ENCODE measurements at regions not wholly inside any gene's neighbourhood (a gene's known extent, or its start where the extent isn't known, plus 50 kb on each side); places are given as distances from the start of the nearest gene placed in this dataset.

DNA sequence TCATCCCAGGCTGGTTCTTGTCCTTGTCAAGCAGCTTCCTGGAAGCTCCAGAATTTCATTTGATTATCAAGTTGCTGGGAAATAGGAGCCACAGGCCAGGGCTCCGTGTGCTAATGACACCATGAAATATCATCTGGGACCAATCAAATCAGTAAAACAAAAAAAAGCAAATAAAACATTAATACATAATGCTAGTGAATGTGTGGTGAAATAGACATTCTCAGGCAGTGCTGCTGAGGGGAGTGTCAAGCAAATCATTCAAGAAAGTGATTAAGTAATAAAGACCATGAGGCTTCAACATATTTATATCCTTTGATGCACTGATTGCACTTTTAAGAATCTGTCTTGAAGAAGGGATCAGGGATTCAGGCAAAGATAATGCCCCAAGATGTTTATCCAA lies 213.7 kb downstream of the MATN1 start:
- Histone ChIP-seq H3K27ac (no peak overlapping the region), H3K36me3 (no peaks in the 10 kb centered on the region), H3K27me3 (peaks cover 40% of the 10 kb centered on the region), H3K4me1 (no peaks in the 10 kb centered on the region), H3K9me3 (no peaks in the 10 kb centered on the region), H3K4me3 (no peak overlapping the region)
- TF ChIP-seq EP300 (IDR thresholded peaks at IDR 0.05) (no peak), POLR2AphosphoS5 (IDR thresholded peaks at IDR 0.05) (no peak), POLR2A (IDR thresholded peaks at IDR 0.05) (no peak)
- TF ChIP-seq, protein P1, sequence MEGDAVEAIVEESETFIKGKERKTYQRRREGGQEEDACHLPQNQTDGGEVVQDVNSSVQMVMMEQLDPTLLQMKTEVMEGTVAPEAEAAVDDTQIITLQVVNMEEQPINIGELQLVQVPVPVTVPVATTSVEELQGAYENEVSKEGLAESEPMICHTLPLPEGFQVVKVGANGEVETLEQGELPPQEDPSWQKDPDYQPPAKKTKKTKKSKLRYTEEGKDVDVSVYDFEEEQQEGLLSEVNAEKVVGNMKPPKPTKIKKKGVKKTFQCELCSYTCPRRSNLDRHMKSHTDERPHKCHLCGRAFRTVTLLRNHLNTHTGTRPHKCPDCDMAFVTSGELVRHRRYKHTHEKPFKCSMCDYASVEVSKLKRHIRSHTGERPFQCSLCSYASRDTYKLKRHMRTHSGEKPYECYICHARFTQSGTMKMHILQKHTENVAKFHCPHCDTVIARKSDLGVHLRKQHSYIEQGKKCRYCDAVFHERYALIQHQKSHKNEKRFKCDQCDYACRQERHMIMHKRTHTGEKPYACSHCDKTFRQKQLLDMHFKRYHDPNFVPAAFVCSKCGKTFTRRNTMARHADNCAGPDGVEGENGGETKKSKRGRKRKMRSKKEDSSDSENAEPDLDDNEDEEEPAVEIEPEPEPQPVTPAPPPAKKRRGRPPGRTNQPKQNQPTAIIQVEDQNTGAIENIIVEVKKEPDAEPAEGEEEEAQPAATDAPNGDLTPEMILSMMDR (IDR thresholded peaks at IDR 0.05): no peak
- 17% methylated on average over 1 of the region's 1 CpG; no CpG with 5 or more reads in 1 of the 2 donors for WGBS, 2 donors (ENCODE audit: low coverage in 1 of 2)
- no peak for ATAC-seq

DNA sequence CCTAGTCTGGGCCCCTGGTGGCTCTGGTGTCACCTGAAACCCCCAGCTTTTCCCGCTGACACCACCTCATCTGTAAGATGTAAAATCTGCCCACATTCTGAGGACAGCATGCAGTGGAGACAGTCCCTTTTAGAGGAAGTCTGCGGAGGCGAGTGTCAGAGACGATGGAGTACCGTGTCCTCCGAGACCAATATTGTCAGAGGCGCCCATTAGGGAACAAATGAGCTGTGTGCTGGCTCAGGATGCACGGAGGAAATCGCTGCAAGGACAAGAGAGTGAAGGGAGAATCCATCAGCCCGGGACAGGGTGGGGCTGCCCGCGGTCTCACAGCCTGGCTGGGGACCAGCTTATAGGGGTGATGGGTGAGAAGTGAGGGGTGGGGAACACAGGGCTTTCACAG lies 214.8 kb downstream of the MATN1 start:
- WGBS, 2 donors (ENCODE audit: low coverage in 1 of 2): 34 to 62% methylated on average over 4 to 9 of the region's 12 CpGs
- Histone ChIP-seq H3K27ac (no peak overlapping the region), H3K9me3 (no peaks in the 10 kb centered on the region), H3K27me3 (peaks cover 40% of the 10 kb centered on the region), H3K4me1 (no peaks in the 10 kb centered on the region), H3K4me3 (no peak overlapping the region), H3K36me3 (no peaks in the 10 kb centered on the region)
- TF ChIP-seq EP300 (IDR thresholded peaks at IDR 0.05) (no peak), POLR2AphosphoS5 (IDR thresholded peaks at IDR 0.05) (no peak), POLR2A (IDR thresholded peaks at IDR 0.05) (no peak)
- TF ChIP-seq, protein P1 (IDR thresholded peaks at IDR 0.05): no peak
- ATAC-seq: no peak

DNA sequence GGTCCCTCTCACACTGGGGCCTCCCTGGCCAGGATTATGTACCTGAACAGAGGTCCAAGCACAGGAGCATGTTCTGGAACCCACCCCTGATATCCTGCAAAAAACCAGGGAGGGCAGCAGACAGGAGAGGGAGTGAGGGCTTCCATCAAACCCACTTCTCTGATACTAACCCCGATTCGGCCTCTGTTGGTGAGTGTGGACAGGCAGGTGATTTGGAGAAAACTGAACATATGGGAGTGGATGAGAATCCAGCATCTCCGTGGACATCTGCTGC lies 215.3 kb downstream of the MATN1 start:
- Histone ChIP-seq H3K4me1 (no peaks in the 10 kb centered on the region), H3K27me3 (peaks cover 35% of the 10 kb centered on the region), H3K4me3 (no peak overlapping the region), H3K27ac (no peak overlapping the region), H3K36me3 (no peaks in the 10 kb centered on the region), H3K9me3 (no peaks in the 10 kb centered on the region)
- ATAC-seq: no peak
- TF ChIP-seq, protein P1 (IDR thresholded peaks at IDR 0.05): no peak
- WGBS, 2 donors (ENCODE audit: low coverage in 1 of 2): 80% methylated on average over 1 of the region's 3 CpGs; no CpG with 5 or more reads in 1 of the 2 donors

DNA sequence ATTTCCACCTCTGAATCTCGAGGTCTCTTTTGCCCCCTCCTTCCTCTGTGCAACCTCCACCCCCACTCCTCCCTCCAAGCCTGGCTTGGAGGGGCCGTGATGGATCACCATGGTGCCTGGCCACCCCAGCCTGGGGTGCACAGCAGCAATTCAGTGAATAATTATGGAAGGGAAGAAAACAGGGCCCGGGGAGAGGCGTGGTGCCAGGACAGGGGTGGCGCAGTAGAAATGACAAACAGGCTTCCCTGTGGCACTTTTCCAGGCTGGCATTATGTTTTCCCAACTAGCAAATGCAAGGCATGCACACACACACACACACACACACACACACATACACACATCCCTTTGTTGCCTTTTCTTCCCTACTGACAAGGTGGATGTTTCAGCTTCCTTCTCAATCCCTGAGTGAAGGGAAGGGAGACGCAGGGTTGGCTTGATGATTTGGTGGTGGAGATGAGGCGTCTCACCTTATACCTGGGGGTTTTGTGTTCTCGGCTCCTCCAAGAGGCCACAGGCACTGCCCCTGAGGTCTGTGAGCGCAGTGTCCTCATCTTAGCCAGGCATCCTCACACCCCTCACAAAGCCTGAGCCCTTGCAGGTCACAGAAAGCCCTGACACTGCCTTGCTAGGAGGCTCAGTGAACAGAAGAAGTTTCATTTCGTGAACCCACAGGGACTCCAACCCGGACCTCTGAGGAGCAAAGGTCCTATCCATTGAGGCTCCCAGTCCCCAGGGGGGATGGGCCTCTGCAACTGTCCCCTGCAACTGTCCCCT lies 215.8 kb downstream of the MATN1 start:
- Histone ChIP-seq H3K4me3 (no peak overlapping the region), H3K4me1 (no peaks in the 10 kb centered on the region), H3K9me3 (no peaks in the 10 kb centered on the region), H3K36me3 (no peaks in the 10 kb centered on the region), H3K27ac (no peak overlapping the region), H3K27me3 (peaks cover 34% of the 10 kb centered on the region)
- WGBS, 2 donors (ENCODE audit: low coverage in 1 of 2): 52 to 75% methylated on average over 2 to 3 of the region's 11 CpGs
- no peak for TF ChIP-seq POLR2AphosphoS5 (IDR thresholded peaks at IDR 0.05)
- no peak for TF ChIP-seq POLR2A (IDR thresholded peaks at IDR 0.05)
- no peak for TF ChIP-seq EP300 (IDR thresholded peaks at IDR 0.05)
- TF ChIP-seq, protein P1 (IDR thresholded peaks at IDR 0.05): no peak
- ATAC-seq: no peak

DNA sequence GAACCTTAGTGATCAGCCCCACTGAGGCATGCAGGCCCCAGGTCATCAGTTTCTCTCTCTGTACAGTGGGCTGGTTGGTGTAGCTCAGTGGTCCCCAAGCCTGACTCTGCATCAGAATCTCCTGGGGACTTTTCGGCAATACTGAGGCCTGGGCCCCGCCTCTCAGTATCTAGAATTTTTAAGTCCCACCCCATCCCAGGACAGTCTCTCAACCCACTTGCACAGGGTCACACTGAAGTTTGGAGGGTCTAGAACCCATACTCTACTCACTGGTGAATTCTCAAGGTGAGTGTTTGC lies 216.4 kb downstream of the MATN1 start:
- ATAC-seq: no peak

More for the DNA sequence above, 216.4 kb downstream of the MATN1 start:
- Histone ChIP-seq H3K4me1 (no peaks in the 10 kb centered on the region), H3K9me3 (no peaks in the 10 kb centered on the region), H3K27ac (no peak overlapping the region), H3K36me3 (no peaks in the 10 kb centered on the region), H3K4me3 (no peak overlapping the region), H3K27me3 (peaks cover 30% of the 10 kb centered on the region)
- WGBS, 2 donors (ENCODE audit: low coverage in 1 of 2): no CpG with 5 or more reads among the region's 2 CpGs
- TF ChIP-seq EP300 (IDR thresholded peaks at IDR 0.05) (no peak), POLR2A (IDR thresholded peaks at IDR 0.05) (no peak), POLR2AphosphoS5 (IDR thresholded peaks at IDR 0.05) (no peak)
- TF ChIP-seq, protein P1 (IDR thresholded peaks at IDR 0.05): no peak
